ENCODE measurements at regions not wholly inside any gene's neighbourhood (a gene's known extent, or its start where the extent isn't known, plus 50 kb on each side); places are given as distances from the start of the nearest gene placed in this dataset.

GRCh38 chr6:166026586-166027126, 141.0 kb downstream of the TBXT start:
- intact Hi-C loops (cut with DNase I), result no loop called here
- H3K27ac ChIP-seq, result no peak overlapping the region
- no peak overlapping the region for H3K4me3 ChIP-seq
- no peaks in the 10 kb centered on the region for H3K27me3 ChIP-seq
- DNase-seq (ENCODE audit: low spot score in 2 of 2), result no peak
- no peak for TF ChIP-seq CTCF (IDR thresholded peaks at IDR 0.05)
- H3K9me3 ChIP-seq, result no peaks in the 10 kb centered on the region
- H3K4me1 ChIP-seq, result no peaks in the 10 kb centered on the region
- H3K36me3 ChIP-seq, result no peaks in the 10 kb centered on the region

- Histone ChIP-seq H3K36me3 (no peaks in the 10 kb centered on the region), H3K4me1 (no peaks in the 10 kb centered on the region), H3K4me3 (no peak overlapping the region), H3K27ac (no peak overlapping the region), H3K27me3 (no peaks in the 10 kb centered on the region), H3K9me3 (no peaks in the 10 kb centered on the region)
- intact Hi-C loops (cut with DNase I), result no loop called here
- DNase-seq (ENCODE audit: low spot score in 2 of 2), result no peak
- TF ChIP-seq CTCF (IDR thresholded peaks at IDR 0.05), result no peak
Observed at GRCh38 chr6:166025149-166025898, 142.3 kb downstream of the TBXT start.

GRCh38 chr6:166024252-166024651, 143.4 kb downstream of the TBXT start:
- no peaks in the 10 kb centered on the region for H3K9me3 ChIP-seq
- intact Hi-C loops (cut with DNase I), result no loop called here
- no peak overlapping the region for H3K27ac ChIP-seq
- no peak for DNase-seq (ENCODE audit: low spot score in 2 of 2)
- no peaks in the 10 kb centered on the region for H3K27me3 ChIP-seq
- no peaks in the 10 kb centered on the region for H3K36me3 ChIP-seq
- H3K4me3 ChIP-seq, result no peak overlapping the region
- TF ChIP-seq CTCF (IDR thresholded peaks at IDR 0.05), result no peak
- no peaks in the 10 kb centered on the region for H3K4me1 ChIP-seq

GRCh38 chr6:166023273-166023989, 144.2 kb downstream of the TBXT start:
- no peak overlapping the region for H3K4me3 ChIP-seq

GRCh38 chr6:166021429-166021828, 146.2 kb downstream of the TBXT start:
- H3K27me3 ChIP-seq, result no peaks in the 10 kb centered on the region
- H3K4me1 ChIP-seq, result no peaks in the 10 kb centered on the region
- no peaks in the 10 kb centered on the region for H3K36me3 ChIP-seq
- DNase-seq (ENCODE audit: low spot score in 2 of 2), result no peak
- TF ChIP-seq CTCF (IDR thresholded peaks at IDR 0.05), result no peak
- H3K9me3 ChIP-seq, result peaks cover 0 to 4% of the 10 kb centered on the region in 2 donors
- H3K4me3 ChIP-seq, result no peak overlapping the region
- H3K27ac ChIP-seq, result no peak overlapping the region
- intact Hi-C loops (cut with DNase I), result no loop called here

More at GRCh38 chr6:166023273-166023989, 144.2 kb downstream of the TBXT start:
- H3K27me3 ChIP-seq, result no peaks in the 10 kb centered on the region
- intact Hi-C loops (cut with DNase I), result no loop called here
- no peak for DNase-seq (ENCODE audit: low spot score in 2 of 2)
- no peaks in the 10 kb centered on the region for H3K4me1 ChIP-seq
- no peaks in the 10 kb centered on the region for H3K9me3 ChIP-seq
- H3K27ac ChIP-seq, result no peak overlapping the region
- no peak for TF ChIP-seq CTCF (IDR thresholded peaks at IDR 0.05)
- no peaks in the 10 kb centered on the region for H3K36me3 ChIP-seq

All from ascending aorta (tissue), 2 donors.